ENCODE measurements at regions not wholly inside any gene's neighbourhood (a gene's known extent, or its start where the extent isn't known, plus 50 kb on each side); places are given as distances from the start of the nearest gene placed in this dataset.

DNA sequence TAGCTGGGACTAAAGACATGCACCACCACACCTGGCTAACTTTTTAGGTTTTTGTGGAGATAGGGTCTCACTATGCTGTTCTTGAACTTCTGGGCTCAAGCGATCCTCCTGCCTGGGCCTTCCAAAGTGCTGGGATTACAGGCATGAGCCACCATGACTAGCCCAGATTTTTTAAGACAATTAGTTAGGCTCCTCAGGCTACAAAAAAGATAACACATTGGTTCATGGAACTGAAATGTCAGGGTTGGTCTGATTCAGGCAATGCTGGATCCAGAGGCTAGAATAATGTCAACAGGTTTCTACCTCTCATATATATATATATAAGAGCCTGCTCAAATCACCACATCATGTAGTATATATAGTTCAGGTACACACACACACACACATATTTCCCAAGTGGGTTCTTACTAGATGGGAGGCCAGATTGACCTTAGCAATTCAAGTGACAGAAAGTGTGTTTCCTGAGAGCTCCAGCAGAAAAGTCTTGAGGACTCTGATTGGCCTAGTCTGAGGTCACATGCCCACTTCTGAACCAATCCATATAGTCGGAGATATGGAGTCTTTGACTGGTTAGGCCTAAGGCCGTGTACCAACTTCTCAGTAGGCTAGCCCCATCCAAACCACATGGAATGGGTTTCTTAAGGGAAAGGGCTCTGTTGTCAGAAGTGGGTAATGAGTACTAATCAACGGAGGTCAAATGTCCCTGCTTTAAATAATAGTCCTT lies 72.6 kb upstream of the LAPTM4A start:
- TF ChIP-seq CTCF (conservative IDR thresholded peaks at IDR 0.05), result no peak
- peak overlapping the region; percentile 95 for H3K27ac ChIP-seq

DNA sequence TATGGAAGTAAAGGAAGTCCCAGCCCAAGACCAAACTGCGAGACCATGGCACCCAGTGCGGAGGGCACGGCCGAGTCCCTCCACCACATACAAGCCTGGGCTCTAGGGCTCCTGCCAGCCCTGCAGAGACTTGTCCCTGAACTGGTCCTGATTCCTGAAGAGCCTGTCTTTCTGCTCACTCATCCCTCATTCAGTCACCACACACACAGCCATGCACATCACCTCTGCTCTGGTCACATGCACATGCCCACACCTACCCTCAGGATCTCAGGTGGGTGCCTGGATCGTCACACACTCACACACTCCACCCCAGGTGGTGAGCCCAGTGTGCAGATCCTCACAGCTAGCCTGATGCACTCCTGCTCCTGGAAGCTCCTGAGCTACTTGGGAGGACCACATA lies 71.4 kb upstream of the LAPTM4A start:
- TF ChIP-seq CTCF (conservative IDR thresholded peaks at IDR 0.05), result no peak

DNA sequence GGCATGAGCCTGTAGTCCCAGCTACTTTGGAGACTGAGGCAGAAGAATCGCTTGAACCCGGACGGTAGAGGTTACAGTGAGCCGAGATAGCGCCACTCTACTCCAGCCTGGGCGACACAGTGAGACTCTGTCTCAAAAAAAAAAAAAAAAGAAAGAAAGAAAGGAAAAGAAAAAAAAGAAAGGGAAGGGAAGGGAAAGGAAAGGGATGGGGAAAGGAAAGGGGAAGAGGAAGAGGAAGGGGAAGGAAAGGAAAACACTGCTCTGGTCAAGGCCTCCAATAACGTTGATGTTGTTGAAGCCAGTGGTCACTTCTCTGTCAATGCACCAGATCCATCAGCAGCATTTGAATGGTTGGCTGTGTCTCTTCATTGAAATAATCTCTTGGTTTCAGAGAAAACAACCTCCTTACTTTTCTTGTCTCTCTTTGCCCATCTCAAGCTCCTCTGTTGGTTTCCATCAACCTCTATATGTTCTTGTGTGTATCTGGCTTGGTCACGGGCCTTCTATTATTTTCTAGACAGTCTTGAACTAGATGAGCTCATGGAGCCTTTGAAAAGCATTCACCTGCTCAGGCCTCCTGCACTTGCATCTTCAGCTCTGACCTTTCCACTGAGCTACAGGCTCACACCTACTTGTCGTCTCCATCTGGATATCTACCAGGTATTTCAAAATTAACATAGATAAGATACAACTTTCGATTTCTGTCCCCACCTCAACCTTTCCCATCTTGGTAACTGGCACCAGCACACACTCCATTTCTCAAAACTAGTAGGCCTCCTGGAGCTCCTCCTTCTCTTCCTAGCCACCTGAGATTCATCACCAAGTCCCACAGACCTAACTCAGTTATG lies 69.4 kb upstream of the LAPTM4A start:
- peak overlapping the region; percentile 95 for H3K27ac ChIP-seq
- no peak for TF ChIP-seq CTCF (conservative IDR thresholded peaks at IDR 0.05)

More for the DNA sequence above, 71.4 kb upstream of the LAPTM4A start:
- peak overlapping the region; percentile 95 for H3K27ac ChIP-seq

DNA sequence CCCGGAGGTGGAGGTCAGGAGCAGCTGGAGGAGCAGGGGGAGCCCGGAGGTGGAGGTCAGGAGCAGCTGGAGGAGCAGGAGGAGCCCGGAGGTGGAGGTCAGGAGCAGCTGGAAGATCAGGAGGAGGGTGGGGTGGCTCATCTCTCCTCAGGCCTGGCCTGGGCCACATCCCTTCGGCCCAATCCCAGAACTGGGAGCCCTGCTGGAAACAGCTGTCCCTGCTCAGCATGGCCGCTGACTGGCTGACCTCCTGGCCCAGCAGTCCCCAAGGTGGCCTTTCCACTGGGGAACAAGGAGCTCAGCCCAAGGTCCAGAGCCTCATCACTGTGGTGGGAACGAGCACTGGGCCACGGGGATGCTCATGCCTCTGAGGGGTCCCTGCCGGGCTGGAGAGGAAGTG lies 66.6 kb upstream of the LAPTM4A start:
- TF ChIP-seq CTCF (conservative IDR thresholded peaks at IDR 0.05), result no peak
- no peak overlapping the region for H3K27ac ChIP-seq

DNA sequence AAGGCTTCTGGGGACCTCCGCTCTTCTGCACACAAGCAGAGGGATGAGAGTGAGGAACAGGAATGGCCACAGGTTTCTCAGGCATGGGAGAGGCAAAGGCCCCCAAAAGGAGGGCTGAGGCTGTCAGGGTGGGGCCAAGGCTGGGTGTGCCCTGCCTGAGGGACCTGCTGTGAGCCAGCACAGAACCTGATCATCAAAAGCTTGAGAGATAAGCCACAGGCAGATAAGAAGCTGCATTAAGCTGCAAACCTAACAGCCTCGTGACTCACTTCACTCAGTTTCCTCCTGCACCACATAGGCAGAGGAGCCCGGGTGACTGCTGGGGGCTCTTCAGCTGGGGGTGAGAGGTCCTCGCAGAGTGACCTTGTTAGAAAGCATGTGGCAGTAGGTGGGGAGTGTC lies 64.5 kb upstream of the LAPTM4A start:
- H3K27ac ChIP-seq, result no peak overlapping the region; the same call in 1 of the 2 replicates
- TF ChIP-seq CTCF (conservative IDR thresholded peaks at IDR 0.05), result no peak

DNA sequence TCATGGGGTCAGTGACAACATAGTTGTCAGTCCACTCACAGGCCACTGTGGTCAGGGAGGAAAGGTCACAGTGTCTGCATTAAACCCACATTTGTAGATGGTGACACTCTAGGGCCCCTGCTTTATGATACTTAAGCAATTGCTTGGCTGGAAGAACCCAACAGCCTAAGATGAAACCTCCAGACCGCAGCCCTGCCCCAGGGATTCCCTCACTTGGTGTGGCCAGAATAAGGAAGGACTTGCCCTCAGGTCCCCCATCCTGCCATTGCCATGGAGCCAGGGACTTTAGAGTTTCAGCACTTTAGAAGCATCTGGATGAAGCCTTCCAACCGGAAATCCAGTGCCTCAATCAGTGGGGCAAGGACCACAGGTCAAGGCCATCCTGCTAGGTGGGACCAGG lies 63.9 kb upstream of the LAPTM4A start:
- TF ChIP-seq CTCF (conservative IDR thresholded peaks at IDR 0.05), result no peak

More for the DNA sequence above, 63.9 kb upstream of the LAPTM4A start:
- H3K27ac ChIP-seq, result no peak overlapping the region; the same call in 1 of the 2 replicates

Data from VCaP (cell line).